ENCODE measurements at regions not wholly inside any gene's neighbourhood (a gene's known extent, or its start where the extent isn't known, plus 50 kb on each side); places are given as distances from the start of the nearest gene placed in this dataset.

GRCh38 chr14:87411370-87411769, 581.6 kb downstream of the GALC start:
- Histone ChIP-seq H3K27ac (ENCODE audit: low read depth in 1 of 2, low read length in 1 of 2) (no peak overlapping the region), H3K9me3 (ENCODE audit: control insufficient read depth in 4 of 4, insufficient read depth in 3 of 4, low read length in 3 of 4) (no peaks in the 10 kb centered on the region), H3K36me3 (ENCODE audit: control insufficient read depth in 4 of 4, insufficient read depth in 4 of 4, low read length in 4 of 4) (no peaks in the 10 kb centered on the region), H3K4me1 (ENCODE audit: control insufficient read depth in 5 of 5, insufficient read depth in 5 of 5, low read length in 5 of 5) (no peaks in the 10 kb centered on the region), H3K4me3 (no peak overlapping the region), H3K27me3 (ENCODE audit: control insufficient read depth in 3 of 3, insufficient read depth in 3 of 3, low read length in 2 of 3) (no peaks in the 10 kb centered on the region), H3K9ac (ENCODE audit: insufficient read depth in 1 of 2, low read length in 2 of 2) (no peak overlapping the region)
- no peak for DNase-seq
- TF ChIP-seq CTCF (IDR thresholded peaks at IDR 0.05; ENCODE audit: control extremely low read depth, extremely low read depth), result no peak
- 59 to 73% methylated on average over 3 of the region's 3 CpGs for WGBS, 2 donors
- no peak for ATAC-seq (ENCODE audit: insufficient read depth, low FRiP score)

GRCh38 chr14:87409393-87409792, 583.6 kb downstream of the GALC start:
- no peak for DNase-seq
- Histone ChIP-seq H3K36me3 (ENCODE audit: control insufficient read depth in 4 of 4, insufficient read depth in 4 of 4, low read length in 4 of 4) (no peaks in the 10 kb centered on the region), H3K9ac (ENCODE audit: insufficient read depth in 1 of 2, low read length in 2 of 2) (no peak overlapping the region), H3K4me1 (ENCODE audit: control insufficient read depth in 5 of 5, insufficient read depth in 5 of 5, low read length in 5 of 5) (no peaks in the 10 kb centered on the region), H3K27ac (ENCODE audit: low read depth in 1 of 2, low read length in 1 of 2) (no peak overlapping the region), H3K27me3 (ENCODE audit: control insufficient read depth in 3 of 3, insufficient read depth in 3 of 3, low read length in 2 of 3) (no peaks in the 10 kb centered on the region), H3K4me3 (no peak overlapping the region), H3K9me3 (ENCODE audit: control insufficient read depth in 4 of 4, insufficient read depth in 3 of 4, low read length in 3 of 4) (no peaks in the 10 kb centered on the region)
- no peak for ATAC-seq (ENCODE audit: insufficient read depth, low FRiP score)
- no peak for TF ChIP-seq CTCF (IDR thresholded peaks at IDR 0.05; ENCODE audit: control extremely low read depth, extremely low read depth)

- no peak for TF ChIP-seq CTCF (IDR thresholded peaks at IDR 0.05; ENCODE audit: control extremely low read depth, extremely low read depth)
- Histone ChIP-seq H3K9me3 (ENCODE audit: control insufficient read depth in 4 of 4, insufficient read depth in 3 of 4, low read length in 3 of 4) (peaks cover 0 to 1% (median 0%) of the 10 kb centered on the region in 4 donors), H3K9ac (ENCODE audit: insufficient read depth in 1 of 2, low read length in 2 of 2) (no peak overlapping the region), H3K4me1 (ENCODE audit: control insufficient read depth in 5 of 5, insufficient read depth in 5 of 5, low read length in 5 of 5) (no peaks in the 10 kb centered on the region), H3K36me3 (ENCODE audit: control insufficient read depth in 4 of 4, insufficient read depth in 4 of 4, low read length in 4 of 4) (no peaks in the 10 kb centered on the region), H3K4me3 (no peak overlapping the region), H3K27me3 (ENCODE audit: control insufficient read depth in 3 of 3, insufficient read depth in 3 of 3, low read length in 2 of 3) (no peaks in the 10 kb centered on the region), H3K27ac (ENCODE audit: low read depth in 1 of 2, low read length in 1 of 2) (no peak overlapping the region)
- WGBS, 2 donors, result 58 to 67% methylated on average over 2 of the region's 2 CpGs
- ATAC-seq (ENCODE audit: insufficient read depth, low FRiP score) (no peak), DNase-seq (no peak)
Measured at GRCh38 chr14:87407344-87407743, 585.6 kb downstream of the GALC start.

GRCh38 chr14:87405563-87405962, 587.4 kb downstream of the GALC start:
- Histone ChIP-seq H3K4me3 (no peak overlapping the region), H3K9me3 (ENCODE audit: control insufficient read depth in 4 of 4, insufficient read depth in 3 of 4, low read length in 3 of 4) (peaks cover 0 to 1% (median 0%) of the 10 kb centered on the region in 4 donors), H3K27me3 (ENCODE audit: control insufficient read depth in 3 of 3, insufficient read depth in 3 of 3, low read length in 2 of 3) (no peaks in the 10 kb centered on the region), H3K4me1 (ENCODE audit: control insufficient read depth in 5 of 5, insufficient read depth in 5 of 5, low read length in 5 of 5) (no peaks in the 10 kb centered on the region), H3K9ac (ENCODE audit: insufficient read depth in 1 of 2, low read length in 2 of 2) (no peak overlapping the region), H3K27ac (ENCODE audit: low read depth in 1 of 2, low read length in 1 of 2) (no peak overlapping the region), H3K36me3 (ENCODE audit: control insufficient read depth in 4 of 4, insufficient read depth in 4 of 4, low read length in 4 of 4) (no peaks in the 10 kb centered on the region)
- ATAC-seq (ENCODE audit: insufficient read depth, low FRiP score), result no peak
- 45 to 63% methylated on average over 3 of the region's 3 CpGs for WGBS, 2 donors
- no peak for TF ChIP-seq CTCF (IDR thresholded peaks at IDR 0.05; ENCODE audit: control extremely low read depth, extremely low read depth)
- no peak for DNase-seq
